NCI-H2227 (cell line): ENCODE measurements at regions not wholly inside any gene's neighbourhood (a gene's known extent, or its start where the extent isn't known, plus 50 kb on each side); places are given as distances from the start of the nearest gene placed in this dataset.
"Not testable (repeated sequence)": the region's sequence is repeated elsewhere in the genome, so short reads cannot be mapped to it uniquely, and the experiment has no call there.

Experiments
- DNase-seq: peaks from one replicate; lab custom pipeline; 2025; ENCODE audit not compliant: unreplicated experiment; lab: John Stamatoyannopoulos, UW

GRCh38 chr6:56839533-56840183 is 115.2 kb upstream of the BEND6 start:
- DNase-seq: no peak

GRCh38 chr6:56838965-56839364 is 115.9 kb upstream of the BEND6 start:
- no peak for DNase-seq

DNA sequence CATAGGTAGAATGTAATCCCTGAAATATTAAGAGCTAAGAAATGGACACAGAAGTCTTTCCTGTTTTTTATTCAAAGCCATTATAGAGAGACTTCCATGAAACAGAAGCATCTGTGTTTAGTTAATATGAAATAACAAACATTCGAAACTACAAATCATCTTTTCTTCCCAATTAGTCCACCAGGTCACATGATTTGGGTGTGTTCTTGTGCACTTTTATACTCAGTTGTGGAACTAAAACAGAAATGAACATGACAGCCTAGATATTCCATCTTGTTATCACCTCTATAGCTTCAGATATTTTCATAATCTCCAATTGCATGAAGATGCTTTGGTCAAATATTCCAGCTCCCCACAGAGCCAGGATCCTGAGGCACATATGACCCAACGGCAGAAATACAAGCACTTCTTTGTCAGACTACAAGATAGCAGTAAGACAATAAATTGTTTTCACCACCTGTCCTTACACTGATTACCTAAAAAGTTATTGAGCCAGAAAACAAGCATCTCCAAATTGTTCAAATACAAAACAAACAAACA is 116.8 kb upstream of the BEND6 start:
- DNase-seq: no peak

DNA sequence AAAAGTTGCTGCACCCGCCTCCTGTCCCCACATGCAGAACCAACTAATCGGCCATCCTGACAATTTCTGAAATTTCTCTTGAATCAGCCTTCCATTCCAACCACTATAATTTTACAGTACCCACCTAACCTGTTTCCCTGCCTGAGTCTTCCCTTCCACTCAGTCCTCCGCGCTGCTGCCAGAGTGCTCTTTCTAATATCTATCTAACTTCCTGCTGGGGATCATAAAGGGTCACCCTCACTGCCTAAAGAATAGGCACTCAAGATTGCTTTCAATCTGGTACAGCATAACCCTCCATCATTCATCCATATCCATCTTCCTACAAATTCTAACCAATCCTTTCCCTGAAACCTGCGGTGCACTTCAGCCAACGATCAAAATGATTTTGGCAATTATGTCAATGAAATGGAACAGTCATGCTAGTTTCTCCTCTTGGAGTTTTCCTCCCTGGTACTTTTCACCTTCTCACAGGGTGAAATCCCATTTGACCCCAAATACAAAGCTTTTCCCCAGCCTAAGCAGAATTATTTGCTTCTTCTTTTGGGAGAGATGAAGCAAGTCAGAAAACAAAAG is 117.5 kb upstream of the BEND6 start:
- DNase-seq: peak; percentile 67

DNA sequence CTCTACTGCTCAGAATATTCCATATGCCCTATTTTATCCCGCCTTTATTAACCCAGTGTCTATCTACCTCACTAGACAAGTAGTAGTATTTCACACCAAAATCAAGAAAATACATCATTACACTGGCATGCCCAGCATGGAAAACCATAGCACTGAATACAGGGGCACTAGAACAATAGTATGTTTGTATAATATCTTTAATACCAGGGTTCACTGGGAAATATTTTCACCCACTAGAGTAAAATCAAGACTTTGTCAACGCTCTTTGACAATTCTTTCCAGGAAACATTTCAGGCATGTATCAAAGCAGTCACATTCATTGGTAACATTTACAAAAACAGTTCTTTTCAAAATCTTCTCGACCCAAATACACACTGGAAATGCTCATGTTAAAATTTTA is 119.3 kb upstream of the BEND6 start:
- DNase-seq: no peak

DNA sequence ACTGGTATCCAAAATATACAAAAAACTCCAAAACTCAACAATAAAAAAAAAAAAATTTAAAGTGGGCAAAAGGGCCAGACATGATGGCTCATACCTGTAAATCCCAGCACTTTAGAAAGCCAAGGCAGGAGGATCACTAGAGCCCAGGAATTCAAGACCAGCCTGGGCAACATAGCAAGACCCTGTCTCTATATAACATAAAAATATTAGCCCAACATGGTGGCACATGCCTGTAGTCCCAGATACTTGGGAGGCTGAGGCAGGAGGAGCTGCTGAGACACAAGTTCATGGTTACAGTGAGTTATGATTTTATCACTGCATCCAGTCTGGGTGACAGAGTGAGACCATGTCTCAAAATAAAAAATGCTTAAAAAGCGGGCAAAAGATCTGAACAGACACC is 121.0 kb upstream of the BEND6 start:
- no peak for DNase-seq

- DNase-seq: no peak
These were observed 121.6 kb upstream of the BEND6 start for GRCh38 chr6:56833127-56833791.

GRCh38 chr6:56832225-56832624 is 122.7 kb upstream of the BEND6 start:
- no peak for DNase-seq

DNA sequence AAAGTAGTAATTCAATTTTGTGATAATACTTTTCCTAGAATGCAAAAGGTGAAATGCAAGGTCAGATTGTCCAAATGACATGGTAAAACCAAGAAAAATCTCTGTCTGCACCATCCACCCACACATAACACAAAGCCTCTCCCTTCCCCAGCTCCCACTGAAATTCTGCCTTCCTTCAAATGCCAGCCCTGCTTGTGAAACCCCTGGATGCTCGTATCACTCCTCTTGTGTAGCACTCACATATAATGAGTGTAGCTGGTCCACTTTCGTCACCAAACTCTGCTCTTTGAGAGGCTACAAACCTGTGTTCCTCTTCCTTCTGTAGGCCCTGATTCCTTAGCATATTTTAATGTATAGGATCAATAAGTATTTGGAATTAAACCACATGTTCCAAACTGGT is 123.6 kb upstream of the BEND6 start:
- DNase-seq: no peak

DNA sequence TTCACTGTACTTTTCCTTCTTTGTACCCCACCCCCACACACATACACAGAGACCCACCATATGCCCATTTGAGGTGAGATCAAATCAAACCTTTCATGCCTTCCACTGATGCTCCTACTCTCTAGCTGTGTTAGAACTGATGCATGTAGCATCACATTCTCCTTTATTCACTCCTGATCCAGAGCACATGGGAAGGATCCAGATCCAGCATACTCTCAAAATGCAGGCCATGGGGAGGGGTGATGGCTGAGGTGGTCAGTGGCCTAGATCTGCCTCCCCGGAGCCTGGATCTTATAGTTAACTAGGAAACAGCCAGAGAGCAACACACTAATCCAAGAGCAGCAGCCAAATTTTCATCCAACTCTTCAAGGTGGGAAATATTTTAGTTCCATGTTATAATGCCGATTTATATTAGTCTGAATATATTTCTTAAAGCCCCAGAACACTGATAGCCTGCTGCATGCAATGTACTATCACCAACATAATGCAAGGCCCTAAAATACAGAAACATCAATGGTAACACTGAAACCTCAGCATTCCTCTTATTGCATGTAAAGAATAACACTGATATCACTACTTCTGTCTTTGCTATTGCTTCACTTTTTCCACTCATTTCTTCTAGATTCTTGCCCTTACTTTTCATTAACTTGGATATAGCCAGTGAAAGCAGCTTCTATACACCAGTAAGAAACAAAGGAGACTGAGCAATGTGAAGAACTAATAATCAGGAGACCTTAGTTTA is 126.8 kb upstream of the BEND6 start:
- no peak for DNase-seq

GRCh38 chr6:56824431-56824830 is 130.5 kb upstream of the BEND6 start:
- DNase-seq: not testable (repeated sequence)

DNA sequence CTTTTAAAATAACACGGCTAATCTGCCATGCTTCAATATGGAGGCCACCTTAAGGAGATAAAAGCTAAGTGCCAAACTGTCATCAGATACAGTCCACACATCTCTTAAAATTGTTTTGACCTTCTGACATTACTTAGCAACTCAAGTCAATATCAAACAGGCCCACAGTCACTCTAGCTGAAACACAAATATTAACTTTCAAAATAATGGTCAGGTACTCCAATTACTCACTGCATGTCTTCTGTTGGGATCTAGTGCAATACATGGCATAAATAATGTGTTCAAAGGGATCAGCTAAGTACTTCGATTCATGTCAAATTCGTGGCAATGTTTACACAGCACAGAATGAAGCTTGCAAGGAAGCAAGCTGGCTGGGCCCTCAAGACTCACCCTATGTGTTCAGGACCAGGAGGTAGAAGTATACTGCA is 133.9 kb upstream of the BEND6 start:
- DNase-seq: peak; percentile 53

DNA sequence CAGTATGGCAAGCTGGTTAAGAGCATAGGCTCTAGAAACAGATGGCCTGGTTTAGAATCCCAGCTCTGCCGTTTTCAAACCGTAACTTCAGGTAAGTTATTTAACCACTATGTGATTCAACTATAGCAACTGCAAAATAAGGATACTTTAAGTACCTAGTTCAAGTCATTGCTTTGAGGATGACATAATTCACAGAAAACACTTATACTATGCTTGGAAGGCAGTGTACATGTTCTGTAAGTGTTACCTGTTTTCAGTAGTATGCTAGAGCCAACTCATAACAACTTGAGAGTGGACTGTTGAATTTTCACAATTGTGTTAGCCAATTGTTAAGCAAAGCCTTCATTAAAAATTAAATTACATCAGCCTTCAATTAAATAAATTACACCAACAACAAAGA is 134.8 kb upstream of the BEND6 start:
- peak; percentile 2 for DNase-seq

DNA sequence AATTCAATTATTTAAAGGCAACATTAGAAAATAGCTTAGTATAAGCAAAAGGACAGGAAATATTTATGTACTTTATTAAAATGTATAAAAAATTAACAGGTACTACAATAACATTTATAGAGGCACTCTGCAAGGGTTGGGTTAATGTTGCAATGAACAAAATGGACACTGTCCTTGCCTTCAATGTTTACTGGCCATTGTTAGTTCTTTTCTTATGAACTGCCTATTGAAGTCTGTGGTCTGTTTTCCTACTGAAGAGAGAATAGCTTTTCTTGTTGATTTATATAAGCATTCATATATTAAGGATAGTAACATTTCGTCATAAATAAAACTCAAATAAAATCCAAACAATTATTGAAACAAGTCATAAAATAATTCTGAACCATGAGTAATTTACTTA is 135.3 kb upstream of the BEND6 start:
- DNase-seq: no peak

GRCh38 chr6:56816370-56816769 is 138.5 kb upstream of the BEND6 start:
- peak; percentile 48 for DNase-seq

GRCh38 chr6:56815436-56815835 is 139.5 kb upstream of the BEND6 start:
- no peak for DNase-seq

GRCh38 chr6:56814802-56815201 is 140.1 kb upstream of the BEND6 start:
- DNase-seq: no peak

DNA sequence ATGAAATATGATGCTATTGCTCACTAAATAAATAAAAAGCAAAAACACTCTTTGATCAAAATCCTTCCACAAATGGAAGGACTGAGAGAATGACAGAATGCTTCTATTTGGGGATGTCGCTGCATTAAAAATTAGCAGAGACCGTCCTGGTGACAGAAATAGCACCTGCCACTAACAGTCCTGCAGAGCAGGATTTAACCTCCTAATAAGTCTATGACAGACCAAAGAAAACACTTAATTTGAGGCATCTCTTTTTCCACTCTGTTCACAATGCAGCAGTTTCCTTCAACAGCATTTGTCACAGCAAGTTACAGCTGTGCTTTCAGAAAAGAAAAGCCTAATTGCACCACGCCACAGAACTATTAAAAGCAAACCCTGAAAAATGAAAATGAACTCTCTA is 140.6 kb upstream of the BEND6 start:
- peak; percentile 10 for DNase-seq

DNA sequence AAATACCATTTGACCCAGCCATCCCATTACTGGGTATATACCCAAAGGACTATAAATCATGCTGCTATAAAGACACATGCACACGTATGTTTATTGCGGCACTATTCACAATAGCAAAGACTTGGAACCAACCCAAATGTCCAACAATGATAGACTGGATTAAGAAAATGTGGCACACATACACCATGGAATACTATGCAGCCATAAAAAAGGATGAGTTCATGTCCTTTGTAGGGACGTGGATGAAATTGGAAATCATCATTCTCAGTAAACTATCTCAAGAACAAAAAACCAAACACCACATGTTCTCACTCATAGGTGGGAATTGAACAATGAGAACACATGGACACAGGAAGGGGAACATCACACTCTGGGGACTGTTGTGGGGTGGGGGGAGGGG is 142.1 kb upstream of the BEND6 start:
- not testable (repeated sequence) for DNase-seq

DNA sequence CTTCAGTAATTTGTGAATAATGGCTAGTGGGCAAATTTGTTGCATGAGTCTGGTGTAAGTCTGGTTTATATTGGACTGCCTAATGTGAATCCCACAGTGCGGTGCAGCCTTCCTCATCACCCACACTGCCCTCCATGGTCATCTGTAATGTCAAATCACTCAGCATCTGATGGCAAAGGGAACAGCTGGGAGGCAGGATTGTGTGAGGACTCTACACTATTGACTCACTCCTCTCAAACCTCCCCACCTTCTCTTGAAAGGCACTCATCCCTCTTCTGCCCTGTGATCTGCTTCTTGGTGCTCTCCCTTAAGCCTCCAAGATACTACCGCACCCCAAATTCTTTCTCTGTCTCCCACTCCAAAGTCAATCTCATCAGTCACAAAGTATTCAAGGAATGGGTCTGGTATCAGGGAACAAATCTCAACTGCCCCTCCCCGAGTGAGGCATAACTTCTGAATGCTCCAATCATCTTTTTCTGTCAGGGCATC is 146.0 kb upstream of the BEND6 start:
- peak; percentile 5 for DNase-seq

DNA sequence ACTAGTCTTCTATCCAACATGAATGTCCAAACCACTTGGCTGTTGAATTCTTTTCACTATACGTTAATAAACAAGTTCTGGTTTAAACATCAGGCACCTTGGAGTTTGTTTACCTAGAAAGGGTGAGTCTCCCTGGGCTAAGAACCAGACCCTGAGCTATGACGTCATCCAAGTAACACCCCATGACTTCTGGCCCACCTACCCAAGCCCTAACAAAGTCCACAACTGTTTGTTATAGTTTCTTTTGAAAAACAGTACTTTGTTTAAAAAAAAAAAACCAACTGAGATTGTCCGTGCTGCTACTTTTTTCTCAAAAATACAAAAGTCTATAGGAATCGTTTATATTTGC is 146.9 kb upstream of the BEND6 start:
- no peak for DNase-seq
